ENCODE measurements at regions not wholly inside any gene's neighbourhood (a gene's known extent, or its start where the extent isn't known, plus 50 kb on each side); places are given as distances from the start of the nearest gene placed in this dataset.

- Mint-ChIP-seq H3K4me3 (ENCODE audit: unreplicated experiment) (no peak overlapping the region), H3K4me1 (ENCODE audit: unreplicated experiment) (no peaks in the 10 kb centered on the region), H3K36me3 (ENCODE audit: unreplicated experiment) (no peaks in the 10 kb centered on the region), H3K9me3 (ENCODE audit: unreplicated experiment) (no peaks in the 10 kb centered on the region), H3K27ac (ENCODE audit: unreplicated experiment) (no peak overlapping the region), H3K27me3 (ENCODE audit: unreplicated experiment) (no peaks in the 10 kb centered on the region)
- TF ChIP-seq, protein P1, sequence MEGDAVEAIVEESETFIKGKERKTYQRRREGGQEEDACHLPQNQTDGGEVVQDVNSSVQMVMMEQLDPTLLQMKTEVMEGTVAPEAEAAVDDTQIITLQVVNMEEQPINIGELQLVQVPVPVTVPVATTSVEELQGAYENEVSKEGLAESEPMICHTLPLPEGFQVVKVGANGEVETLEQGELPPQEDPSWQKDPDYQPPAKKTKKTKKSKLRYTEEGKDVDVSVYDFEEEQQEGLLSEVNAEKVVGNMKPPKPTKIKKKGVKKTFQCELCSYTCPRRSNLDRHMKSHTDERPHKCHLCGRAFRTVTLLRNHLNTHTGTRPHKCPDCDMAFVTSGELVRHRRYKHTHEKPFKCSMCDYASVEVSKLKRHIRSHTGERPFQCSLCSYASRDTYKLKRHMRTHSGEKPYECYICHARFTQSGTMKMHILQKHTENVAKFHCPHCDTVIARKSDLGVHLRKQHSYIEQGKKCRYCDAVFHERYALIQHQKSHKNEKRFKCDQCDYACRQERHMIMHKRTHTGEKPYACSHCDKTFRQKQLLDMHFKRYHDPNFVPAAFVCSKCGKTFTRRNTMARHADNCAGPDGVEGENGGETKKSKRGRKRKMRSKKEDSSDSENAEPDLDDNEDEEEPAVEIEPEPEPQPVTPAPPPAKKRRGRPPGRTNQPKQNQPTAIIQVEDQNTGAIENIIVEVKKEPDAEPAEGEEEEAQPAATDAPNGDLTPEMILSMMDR (IDR thresholded peaks at IDR 0.05): no peak
- no peak for DNase-seq (ENCODE audit: extremely low spot score, unreplicated experiment)
These were observed 140.3 kb upstream of the PPP2R2B start for GRCh38 chr5:147018812-147019211.

DNA sequence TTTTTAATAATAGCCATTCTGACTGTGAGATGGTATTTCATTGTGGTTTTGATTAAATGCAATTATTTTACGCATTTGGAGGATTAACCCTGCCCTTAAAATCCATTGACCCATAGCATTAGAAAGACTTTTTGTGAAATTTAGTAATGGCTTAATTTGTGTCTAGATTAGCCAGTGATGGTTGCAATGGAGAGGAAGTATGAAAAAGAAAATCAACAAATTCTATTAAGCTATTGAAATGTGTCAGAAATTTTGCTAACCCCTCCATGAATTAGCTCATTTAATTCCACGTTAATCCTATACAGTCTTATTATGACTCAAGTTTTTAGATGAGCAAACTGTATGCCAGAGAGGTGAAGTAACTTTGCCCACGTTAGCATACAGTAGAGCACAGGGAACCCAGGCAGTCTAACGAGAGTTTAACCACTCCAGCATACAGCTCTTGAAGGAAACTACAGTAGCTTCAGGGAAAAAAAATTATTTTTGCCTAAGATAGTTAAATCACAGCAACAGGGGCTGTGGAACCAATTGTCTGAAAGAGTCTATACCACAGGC is 158.2 kb upstream of the PPP2R2B start:
- TF ChIP-seq, protein P1 (IDR thresholded peaks at IDR 0.05): no peak
- no peaks in the 10 kb centered on the region for H3K36me3 Mint-ChIP-seq (ENCODE audit: unreplicated experiment)
- no peak for DNase-seq (ENCODE audit: extremely low spot score, unreplicated experiment)
- peaks cover 2% of the 10 kb centered on the region for H3K27me3 Mint-ChIP-seq (ENCODE audit: unreplicated experiment)
- H3K4me3 Mint-ChIP-seq (ENCODE audit: unreplicated experiment): no peak overlapping the region
- no peak overlapping the region for H3K27ac Mint-ChIP-seq (ENCODE audit: unreplicated experiment)
- peaks cover 4% of the 10 kb centered on the region for H3K4me1 Mint-ChIP-seq (ENCODE audit: unreplicated experiment)
- H3K9me3 Mint-ChIP-seq (ENCODE audit: unreplicated experiment): peaks cover 6% of the 10 kb centered on the region

DNA sequence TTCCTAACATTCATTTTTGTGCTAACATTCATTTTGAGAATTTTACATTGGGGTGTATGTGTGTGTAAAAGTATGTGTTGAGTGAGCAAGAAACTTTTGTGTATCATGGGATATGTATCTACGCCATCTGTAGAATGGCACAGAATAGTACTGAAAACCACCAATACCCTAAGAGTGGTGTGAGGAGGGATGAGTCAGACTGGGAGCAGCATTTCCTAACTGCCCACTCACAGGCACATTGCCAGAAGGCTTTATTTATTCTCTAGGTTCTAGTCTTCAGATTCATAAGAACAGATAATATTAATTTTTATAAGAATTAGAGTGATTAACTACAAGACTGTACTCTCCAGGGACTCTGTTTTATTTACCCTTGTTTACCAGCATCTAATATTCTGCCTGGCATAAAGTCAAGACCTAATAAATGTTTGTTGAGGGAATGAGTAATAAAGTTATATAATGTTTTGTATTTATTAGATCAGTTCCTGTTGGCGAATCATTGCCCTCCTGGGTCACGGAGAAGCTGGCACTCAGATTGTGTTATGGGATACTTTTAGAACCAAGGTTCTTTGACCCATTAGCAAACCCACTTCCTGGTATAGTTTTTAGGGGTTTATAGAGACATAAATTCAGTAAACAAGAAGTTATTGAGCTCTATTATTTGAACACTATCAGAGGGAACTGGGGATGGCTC is 159.1 kb upstream of the PPP2R2B start:
- no peak for DNase-seq (ENCODE audit: extremely low spot score, unreplicated experiment)
- H3K4me3 Mint-ChIP-seq (ENCODE audit: unreplicated experiment): no peak overlapping the region
- peaks cover 4% of the 10 kb centered on the region for H3K4me1 Mint-ChIP-seq (ENCODE audit: unreplicated experiment)
- H3K36me3 Mint-ChIP-seq (ENCODE audit: unreplicated experiment): no peaks in the 10 kb centered on the region
- H3K27me3 Mint-ChIP-seq (ENCODE audit: unreplicated experiment): peaks cover 6% of the 10 kb centered on the region
- H3K9me3 Mint-ChIP-seq (ENCODE audit: unreplicated experiment): peaks cover under 1% of the 10 kb centered on the region
- TF ChIP-seq, protein P1 (IDR thresholded peaks at IDR 0.05): no peak
- no peak overlapping the region for H3K27ac Mint-ChIP-seq (ENCODE audit: unreplicated experiment)

DNA sequence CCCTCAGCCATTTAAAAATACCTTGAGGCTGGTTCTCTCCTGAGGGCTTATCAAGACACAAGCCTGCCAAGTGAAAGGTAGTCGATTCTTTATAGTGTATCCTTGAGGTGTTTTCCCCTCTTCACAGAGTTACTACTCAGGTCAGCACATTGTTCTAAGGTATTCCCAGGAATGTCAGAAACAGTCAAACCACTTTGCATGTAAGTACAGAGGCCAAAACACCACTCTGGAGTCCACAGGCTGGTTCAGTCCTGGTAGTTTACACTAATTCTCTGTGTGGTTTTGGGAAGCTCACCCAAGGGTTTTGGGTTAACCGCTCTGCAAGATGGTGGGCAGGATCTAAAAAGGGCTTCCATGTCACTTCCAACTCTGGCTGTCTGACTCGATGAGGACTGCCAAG is 162.3 kb upstream of the PPP2R2B start:
- TF ChIP-seq, protein P1 (IDR thresholded peaks at IDR 0.05): no peak
- H3K4me1 Mint-ChIP-seq (ENCODE audit: unreplicated experiment): peaks cover 4% of the 10 kb centered on the region
- no peaks in the 10 kb centered on the region for H3K36me3 Mint-ChIP-seq (ENCODE audit: unreplicated experiment)
- H3K27me3 Mint-ChIP-seq (ENCODE audit: unreplicated experiment): peaks cover 7% of the 10 kb centered on the region
- H3K9me3 Mint-ChIP-seq (ENCODE audit: unreplicated experiment): no peaks in the 10 kb centered on the region
- no peak for DNase-seq (ENCODE audit: extremely low spot score, unreplicated experiment)
- no peak overlapping the region for H3K4me3 Mint-ChIP-seq (ENCODE audit: unreplicated experiment)
- H3K27ac Mint-ChIP-seq (ENCODE audit: unreplicated experiment): no peak overlapping the region

DNA sequence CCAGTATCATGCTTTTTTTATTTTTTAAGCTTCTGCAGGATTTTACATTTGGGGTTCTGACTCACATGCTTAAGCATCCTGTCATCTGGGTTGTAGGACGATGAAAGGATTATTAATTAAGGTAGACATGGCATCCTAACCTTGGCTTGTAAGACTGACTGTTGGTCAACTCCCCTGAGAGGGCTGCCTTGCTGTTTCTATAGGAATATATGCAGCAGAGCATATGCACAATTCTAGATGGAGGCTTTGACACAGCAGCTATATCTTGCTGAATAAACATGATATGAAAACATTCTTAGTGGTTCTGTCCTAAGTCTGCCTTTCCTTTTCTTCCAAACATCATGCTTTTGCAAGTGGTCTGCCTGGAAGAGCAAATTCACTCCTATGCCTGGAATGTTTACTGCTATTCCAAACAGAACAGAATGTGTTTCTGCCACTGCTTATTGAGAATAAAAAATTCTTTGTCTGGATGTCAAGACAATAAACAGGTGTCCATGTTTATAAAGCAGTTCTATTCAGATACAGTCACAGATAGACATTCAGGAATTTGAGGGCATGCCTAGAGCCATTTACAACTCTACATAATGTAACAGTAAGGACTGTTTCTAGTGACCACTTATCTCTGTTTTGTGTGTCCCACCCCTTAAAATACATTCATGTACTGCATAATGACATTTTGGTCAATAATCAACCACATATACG is 166.2 kb upstream of the PPP2R2B start:
- H3K4me1 Mint-ChIP-seq (ENCODE audit: unreplicated experiment): no peaks in the 10 kb centered on the region
- TF ChIP-seq, protein P1 (IDR thresholded peaks at IDR 0.05): no peak
- H3K4me3 Mint-ChIP-seq (ENCODE audit: unreplicated experiment): no peak overlapping the region
- H3K27ac Mint-ChIP-seq (ENCODE audit: unreplicated experiment): no peak overlapping the region
- no peak for DNase-seq (ENCODE audit: extremely low spot score, unreplicated experiment)
- H3K27me3 Mint-ChIP-seq (ENCODE audit: unreplicated experiment): peaks cover 10% of the 10 kb centered on the region
- no peaks in the 10 kb centered on the region for H3K9me3 Mint-ChIP-seq (ENCODE audit: unreplicated experiment)
- no peaks in the 10 kb centered on the region for H3K36me3 Mint-ChIP-seq (ENCODE audit: unreplicated experiment)

All from osteocyte (in vitro differentiated cells).